ENCODE measurements at regions not wholly inside any gene's neighbourhood (a gene's known extent, or its start where the extent isn't known, plus 50 kb on each side); places are given as distances from the start of the nearest gene placed in this dataset.

DNA sequence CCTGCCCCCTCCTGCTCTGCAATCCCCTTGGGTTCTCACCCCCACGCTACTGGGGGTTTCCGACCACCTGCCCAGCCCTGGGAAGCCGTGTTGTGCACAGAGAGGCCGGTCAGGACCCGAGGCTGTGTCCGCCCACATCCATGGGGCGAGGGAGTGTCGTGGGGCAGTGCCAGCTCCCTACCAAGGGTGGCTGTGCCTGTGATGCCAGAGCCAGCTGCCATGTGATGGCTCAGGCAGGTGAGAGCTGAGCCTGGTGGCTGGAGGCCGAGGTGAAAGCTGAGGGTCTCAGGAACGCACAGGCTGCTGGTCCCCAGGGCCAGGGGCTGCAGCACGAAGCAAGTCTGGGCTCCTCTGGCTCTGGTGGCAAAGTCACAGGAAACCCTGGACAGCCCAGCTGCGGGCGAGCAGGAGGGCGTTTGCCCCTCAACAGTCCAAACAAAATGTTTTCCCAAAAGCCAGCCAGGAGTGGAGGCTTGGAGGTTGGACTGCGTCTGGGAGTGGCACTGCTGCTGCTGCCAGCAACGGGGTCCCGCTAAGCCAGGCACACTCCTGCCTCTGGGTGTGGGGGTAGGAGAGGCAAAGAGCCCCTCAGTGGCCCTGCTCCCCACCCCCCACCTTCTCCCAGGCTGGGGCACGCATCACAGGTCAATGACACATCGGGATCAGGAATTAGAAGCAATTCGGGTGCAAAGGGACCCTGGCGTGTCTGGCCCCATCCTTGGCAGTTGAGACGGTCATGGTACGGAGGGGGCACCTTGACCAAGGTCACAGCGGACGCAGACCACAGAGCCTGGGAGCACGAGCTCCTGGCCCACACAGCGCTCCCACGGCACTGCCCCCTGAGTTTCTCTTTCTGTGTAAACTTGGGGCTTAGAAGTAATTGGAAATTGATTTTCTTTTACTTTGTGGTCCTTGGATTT lies 72.4 kb upstream of the GPC1 start:
- ChIA-PET CTCF (no interaction called here), POLR2A (no interaction called here)
- H3K4me3 ChIP-seq (ENCODE audit: low read depth, low read length) = no peak overlapping the region
- TF ChIP-seq, protein P1, sequence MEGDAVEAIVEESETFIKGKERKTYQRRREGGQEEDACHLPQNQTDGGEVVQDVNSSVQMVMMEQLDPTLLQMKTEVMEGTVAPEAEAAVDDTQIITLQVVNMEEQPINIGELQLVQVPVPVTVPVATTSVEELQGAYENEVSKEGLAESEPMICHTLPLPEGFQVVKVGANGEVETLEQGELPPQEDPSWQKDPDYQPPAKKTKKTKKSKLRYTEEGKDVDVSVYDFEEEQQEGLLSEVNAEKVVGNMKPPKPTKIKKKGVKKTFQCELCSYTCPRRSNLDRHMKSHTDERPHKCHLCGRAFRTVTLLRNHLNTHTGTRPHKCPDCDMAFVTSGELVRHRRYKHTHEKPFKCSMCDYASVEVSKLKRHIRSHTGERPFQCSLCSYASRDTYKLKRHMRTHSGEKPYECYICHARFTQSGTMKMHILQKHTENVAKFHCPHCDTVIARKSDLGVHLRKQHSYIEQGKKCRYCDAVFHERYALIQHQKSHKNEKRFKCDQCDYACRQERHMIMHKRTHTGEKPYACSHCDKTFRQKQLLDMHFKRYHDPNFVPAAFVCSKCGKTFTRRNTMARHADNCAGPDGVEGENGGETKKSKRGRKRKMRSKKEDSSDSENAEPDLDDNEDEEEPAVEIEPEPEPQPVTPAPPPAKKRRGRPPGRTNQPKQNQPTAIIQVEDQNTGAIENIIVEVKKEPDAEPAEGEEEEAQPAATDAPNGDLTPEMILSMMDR (IDR thresholded peaks at IDR 0.05; ENCODE audit: insufficient read depth, low read length, missing control alignments) = no peak
- DNase-seq (ENCODE audit: low read depth, low spot score) = no peak

DNA sequence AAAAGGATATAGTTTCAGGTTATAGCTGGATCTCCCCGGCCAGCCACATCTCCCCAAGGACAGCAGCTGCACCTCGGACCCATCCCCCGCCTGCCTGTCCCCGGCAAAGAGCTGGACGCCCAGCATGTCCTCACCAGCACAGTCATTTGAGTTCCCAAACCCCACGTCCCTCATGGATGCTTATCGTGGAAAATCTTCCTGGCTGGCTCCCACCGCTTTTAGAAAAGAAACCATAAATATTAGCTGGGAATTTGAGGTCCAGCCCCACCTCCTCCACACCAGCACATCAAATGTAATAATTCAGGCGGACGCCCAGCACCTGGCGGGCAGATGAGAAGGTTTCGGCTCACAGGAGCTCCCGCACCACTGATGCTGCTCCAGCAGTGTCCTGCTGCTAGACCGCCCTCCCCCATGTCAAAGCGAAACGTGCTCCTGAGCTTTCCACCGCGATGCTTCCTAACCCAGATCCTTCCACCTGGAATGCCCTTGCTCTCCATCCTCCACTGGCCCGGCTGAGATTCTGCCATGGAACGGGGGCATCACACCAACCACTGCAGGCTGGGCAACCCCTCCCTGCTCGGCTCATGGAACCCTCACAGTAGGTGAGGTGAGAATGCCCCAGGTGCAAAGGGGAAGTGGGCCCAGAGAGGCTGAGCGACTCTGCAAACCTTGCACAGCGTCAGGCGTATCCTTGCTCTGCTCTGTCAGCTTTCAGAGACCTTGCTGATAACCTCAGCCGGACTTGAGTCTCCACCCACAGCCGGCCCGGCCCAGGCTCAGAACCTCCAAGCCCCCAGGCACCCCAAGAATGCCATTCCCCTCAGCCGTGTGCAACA lies 71.5 kb upstream of the GPC1 start:
- no peak for DNase-seq (ENCODE audit: low read depth, low spot score)
- ChIA-PET CTCF (no interaction called here), POLR2A (no interaction called here)
- TF ChIP-seq, protein P1 (IDR thresholded peaks at IDR 0.05; ENCODE audit: insufficient read depth, low read length, missing control alignments) = no peak
- no peak overlapping the region for H3K4me3 ChIP-seq (ENCODE audit: low read depth, low read length)

- ChIA-PET CTCF (no interaction called here), POLR2A (no interaction called here)
- H3K4me3 ChIP-seq (ENCODE audit: low read depth, low read length) = no peak overlapping the region
- DNase-seq (ENCODE audit: low read depth, low spot score) = no peak
- TF ChIP-seq, protein P1 (IDR thresholded peaks at IDR 0.05; ENCODE audit: insufficient read depth, low read length, missing control alignments) = no peak
Measured at GRCh38 chr2:240364582-240364960, 70.9 kb upstream of the GPC1 start.

DNA sequence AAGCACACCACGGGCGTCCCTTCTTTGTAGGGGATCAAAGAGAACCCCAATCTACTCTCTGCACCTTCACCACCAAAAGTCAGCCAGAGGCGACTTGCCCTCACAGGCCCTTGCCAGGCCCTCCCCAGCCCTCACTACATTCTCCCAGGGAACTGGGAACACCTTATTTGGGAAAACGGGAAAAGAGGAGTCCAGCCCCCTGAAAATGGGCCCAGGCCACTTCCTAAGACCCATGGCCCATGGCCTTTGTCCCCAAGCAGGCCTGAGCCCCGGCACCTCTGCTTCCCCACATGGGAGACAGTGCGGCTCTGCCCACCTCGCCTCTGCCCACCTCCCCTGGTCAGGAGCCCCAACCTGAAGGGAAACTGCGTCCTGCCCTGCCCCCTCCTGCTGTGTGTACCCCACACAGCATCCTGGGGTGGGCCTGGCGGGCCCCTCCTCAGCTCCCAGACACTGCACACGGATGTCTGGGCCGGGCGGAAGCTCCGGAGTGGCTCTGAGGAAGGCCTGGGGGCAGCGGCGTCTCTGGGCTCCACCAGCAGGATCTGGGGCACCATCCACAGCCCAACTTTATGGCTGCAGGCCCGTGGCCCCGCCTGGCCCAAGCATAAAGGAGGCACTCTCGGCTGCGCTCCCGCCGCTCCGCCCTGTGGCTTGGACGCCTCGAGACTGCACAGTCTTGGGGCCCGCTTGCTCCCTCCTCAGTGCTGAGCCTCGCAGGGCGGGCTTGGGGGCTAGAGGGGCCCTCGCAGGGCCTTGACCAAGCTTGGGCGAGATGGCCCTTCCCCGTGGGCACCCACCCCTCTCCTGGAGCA lies 70.3 kb upstream of the GPC1 start:
- DNase-seq (ENCODE audit: low read depth, low spot score) = no peak
- ChIA-PET POLR2A (no interaction called here), CTCF (no interaction called here)
- TF ChIP-seq, protein P1 (IDR thresholded peaks at IDR 0.05; ENCODE audit: insufficient read depth, low read length, missing control alignments) = no peak
- H3K4me3 ChIP-seq (ENCODE audit: low read depth, low read length) = no peak overlapping the region

DNA sequence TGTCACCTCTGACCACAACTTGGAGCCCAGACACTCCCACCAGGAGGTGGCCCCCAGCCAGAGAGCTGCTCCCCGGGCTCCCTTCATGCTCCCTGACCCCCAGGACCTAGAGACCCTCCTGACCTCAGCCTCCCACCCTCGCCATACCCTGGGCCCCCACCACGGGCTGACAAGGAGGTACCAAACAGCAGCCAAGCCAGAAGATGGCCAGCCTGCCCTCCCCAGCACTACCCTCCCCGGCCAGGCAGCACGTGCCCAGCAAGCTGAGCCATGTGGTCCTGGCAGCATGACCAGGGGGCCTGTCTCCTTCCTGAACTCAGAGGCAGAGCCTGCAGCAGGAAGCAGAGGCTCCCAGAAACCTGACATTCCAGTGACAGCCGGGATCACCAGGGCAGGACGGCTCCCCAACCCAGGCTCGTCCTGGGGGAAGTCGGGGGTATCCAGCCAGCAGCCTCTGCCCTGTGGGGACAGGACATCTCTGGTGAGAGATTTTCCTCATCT lies 69.4 kb upstream of the GPC1 start:
- H3K4me3 ChIP-seq (ENCODE audit: low read depth, low read length) = no peak overlapping the region
- TF ChIP-seq, protein P1 (IDR thresholded peaks at IDR 0.05; ENCODE audit: insufficient read depth, low read length, missing control alignments) = no peak
- POLR2A ChIA-PET = no interaction called here
- CTCF ChIA-PET = no interaction called here
- no peak for DNase-seq (ENCODE audit: low read depth, low spot score)

Measured in AG04449 (cell line).